Endothelial cell of umbilical vein (primary cell): ENCODE measurements at regions not wholly inside any gene's neighbourhood (a gene's known extent, or its start where the extent isn't known, plus 50 kb on each side); places are given as distances from the start of the nearest gene placed in this dataset.

Source experiments
- BruUV-seq: library from RNA; stranded (reverse); fragments of 400-500 nt; replicated peaks from 2 replicates; lab custom pipeline; 2021; lab: Mats Ljungman, UMichigan
- CTCF ChIA-PET: fragments of 300-600, 350-600 bp; sonication (Branson Sonifier 250); formaldehyde crosslinking; loops from one replicate; lab custom pipeline; 2021; ENCODE audit warnings: antibody characterized with exemption, inconsistent platforms; lab: Charles Lee
- POLR2A ChIA-PET: fragments of 300-600, 350-600 bp; sonication (Branson Sonifier 250); formaldehyde crosslinking; loops from one replicate; lab custom pipeline; 2021; ENCODE audit warnings: antibody characterized with exemption, inconsistent platforms; lab: Charles Lee
- DNase-seq: peaks from one replicate; pipeline ENCODE4 v3.0.0-alpha.2; 2011; ENCODE audit warnings: low read depth, low spot score
- FAIRE-seq: peaks from 2 replicates; lab custom pipeline; 2011; peaks lifted over from hg19 to GRCh38; lab: Jason Lieb, UNC
- H2AFZ ChIP-seq: 2 replicates; pipeline ENCODE4 v1.6.0; 2012; ENCODE audit warnings: low read depth, low read length, control low read depth, inconsistent platforms
- H3K27ac ChIP-seq: 2 replicates; pipeline ENCODE4 v1.5.1; 2011; ENCODE audit warnings: low read depth, mild to moderate bottlenecking, control low read depth, low read length, moderate library complexity; ENCODE audit not compliant: insufficient read depth
- H3K27me3 ChIP-seq, 2 experiments: 2 replicates each; pipeline versions ENCODE4 v1.6.0 to v1.6.1; 2011; ENCODE audit warnings: low read length in 2 of 2, mixed read lengths in 1 of 2; ENCODE audit not compliant: control insufficient read depth in 2 of 2, insufficient read depth in 2 of 2
- H3K36me3 ChIP-seq, 2 experiments: 2 replicates in 1 of 2; 3 replicates in 1 of 2; pipeline ENCODE4 v1.5.1; 2011; ENCODE audit warnings: low read length in 2 of 2, mild to moderate bottlenecking in 1 of 2, moderate library complexity in 1 of 2; ENCODE audit not compliant: control insufficient read depth in 2 of 2, insufficient read depth in 2 of 2; ENCODE audit errors: extremely low read depth in 1 of 2
- H3K4me1 ChIP-seq: 3 replicates; pipeline ENCODE4 v1.5.1; 2011; ENCODE audit warnings: mild to moderate bottlenecking, low read length; ENCODE audit not compliant: control insufficient read depth, insufficient read depth; ENCODE audit errors: extremely low read depth
- H3K4me2 ChIP-seq: 2 replicates; pipeline ENCODE4 v1.6.1; 2011; ENCODE audit warnings: low read length, control low read depth, mixed read lengths; ENCODE audit not compliant: insufficient read depth
- H3K4me3 ChIP-seq, 3 experiments: fragments of 200-600 bp in 1 of 3; sonication (generic), shearing (Covaris generic) in 1 of 3; replicated peaks in 1 of 3; 2 replicates each; pipeline ENCODE4 v1.5.1; 2011 to 2016; ENCODE audit warnings: control low read depth in 3 of 3, low read length in 3 of 3, mild to moderate bottlenecking in 2 of 3, inconsistent platforms in 1 of 3, low read depth in 1 of 3, moderate library complexity in 1 of 3; ENCODE audit not compliant: insufficient read depth in 1 of 3
- H3K79me2 ChIP-seq: 2 replicates; pipeline ENCODE4 v1.6.0; 2012; ENCODE audit warnings: low read length, inconsistent platforms; ENCODE audit not compliant: control insufficient read depth, insufficient read depth
- H3K9ac ChIP-seq: replicated peaks from 2 replicates; pipeline ENCODE3; 2011; ENCODE audit warnings: low read length, control low read depth; ENCODE audit not compliant: insufficient read depth; ENCODE audit errors: extremely low read depth
- H3K9me1 ChIP-seq: replicated peaks from 3 replicates; pipeline ENCODE4 v1.6.0; 2011; ENCODE audit warnings: mild to moderate bottlenecking, low read length; ENCODE audit not compliant: control insufficient read depth, insufficient read depth; ENCODE audit errors: extremely low read depth
- H3K9me3 ChIP-seq: replicated peaks from 2 replicates; pipeline ENCODE4 v1.5.1; 2012; ENCODE audit warnings: low read length, inconsistent platforms; ENCODE audit not compliant: control insufficient read depth, insufficient read depth
- H4K20me1 ChIP-seq: replicated peaks from 2 replicates; pipeline ENCODE3; 2011; ENCODE audit warnings: mild to moderate bottlenecking, low read length; ENCODE audit not compliant: control insufficient read depth, insufficient read depth; ENCODE audit errors: extremely low read depth
- CTCF ChIP-seq, 2 donors: IDR thresholded peaks; 1 replicate in 1 of 2; 2 replicates in 1 of 2; pipeline ENCODE4 v1.5.1; 2011; ENCODE audit warnings: low read length in 2 of 2, mild to moderate bottlenecking in 2 of 2, moderate library complexity in 2 of 2, control low read depth in 1 of 2, inconsistent platforms in 1 of 2, low read depth in 1 of 2; ENCODE audit not compliant: insufficient read depth in 1 of 2; ENCODE audit errors: extremely low read depth in 1 of 2
- EZH2 ChIP-seq: IDR thresholded peaks from 2 replicates; pipeline ENCODE4 v1.6.1; 2012; ENCODE audit warnings: borderline replicate concordance, low read depth, mild to moderate bottlenecking, moderate library complexity, low read length, inconsistent platforms; ENCODE audit not compliant: severe bottlenecking
- FOS ChIP-seq: IDR thresholded peaks from 2 replicates; pipeline ENCODE4 v1.6.1; 2011; ENCODE audit warnings: mild to moderate bottlenecking, low read length, moderate library complexity, borderline replicate concordance; ENCODE audit not compliant: insufficient read depth
- GATA2 ChIP-seq: IDR thresholded peaks from 2 replicates; pipeline ENCODE4 v1.7.0; 2011; ENCODE audit warnings: low read depth, mild to moderate bottlenecking, moderate library complexity, mixed read lengths, low read length; ENCODE audit not compliant: insufficient read length, insufficient read depth
- JUN ChIP-seq: IDR thresholded peaks from 2 replicates; pipeline ENCODE4 v1.6.1; 2011; ENCODE audit warnings: borderline replicate concordance, low read depth; ENCODE audit not compliant: insufficient read length, insufficient read depth
- MAX ChIP-seq: IDR thresholded peaks from 2 replicates; pipeline ENCODE4 v1.6.1; 2011; ENCODE audit not compliant: insufficient read depth, insufficient read length
- MYC ChIP-seq: IDR thresholded peaks from one replicate; pipeline ENCODE4 v1.6.1; 2011; ENCODE audit warnings: mild to moderate bottlenecking, low read depth, low read length
- POLR2A ChIP-seq: IDR thresholded peaks from 2 replicates; pipeline ENCODE4 v1.6.1; 2012; ENCODE audit warnings: low read depth, mild to moderate bottlenecking, control low read depth, low read length
- POLR2AphosphoS5 ChIP-seq: IDR thresholded peaks from 2 replicates; pipeline ENCODE4 v1.6.1; 2012; ENCODE audit warnings: low read depth, mild to moderate bottlenecking, control low read depth, low read length, moderate library complexity; ENCODE audit not compliant: insufficient read depth
- dilution Hi-C: fragments of 300-500 bp; cut with MboI; formaldehyde crosslinking; loops from one replicate; pipeline ENCODE4 v1.15.0; 2019; ENCODE audit warnings: low sequenced_read_pairs; ENCODE audit not compliant: extremely low pct_ligation_motif_present
- intact Hi-C: fragments of 100-400 bp; cut with micrococcal nuclease; formaldehyde crosslinking; loops from one replicate; pipeline ENCODE4 v1.10.0; 2022

GRCh38 chr7:84908196-84908793 lies 278.6 kb downstream of the SEMA3D start:
- Histone ChIP-seq H3K9me1 (no peaks in the 10 kb centered on the region), H3K4me2 (no peak overlapping the region), H4K20me1 (no peaks in the 10 kb centered on the region), H3K27ac (no peak overlapping the region), H3K9ac (no peak overlapping the region), H3K27me3 (no peaks in the 10 kb centered on the region), H3K4me1 (peaks cover 10% of the 10 kb centered on the region), H3K4me3 (no peak overlapping the region), H3K9me3 (no peaks in the 10 kb centered on the region), H2AFZ (no peak overlapping the region), H3K79me2 (no peaks in the 10 kb centered on the region), H3K36me3 (no peaks in the 10 kb centered on the region)
- TF ChIP-seq MAX (no peak), FOS (no peak), EZH2 (no peak), POLR2A (no peak), CTCF (IDR thresholded peaks at IDR 0.05; ENCODE audit: extremely low read depth in 1 of 2, insufficient read depth in 1 of 2, low read depth in 1 of 2, low read length in 2 of 2) (no peak), GATA2 (no peak), POLR2AphosphoS5 (no peak), JUN (no peak), MYC (no peak)
- DNase-seq (no peak), FAIRE-seq (no peak)
- BruUV-seq: no TSS peak
- ChIA-PET CTCF (interaction anchor here (1.7 kb wide), 1 partner anchor 973 kb away, joined by 3 read pairs; no protein-coding TSS in a partner anchor), POLR2A (no interaction called here)
- intact Hi-C loops: no loop called here
- dilution Hi-C loops: no loop called here
